GM10248 (cell line): ENCODE measurements at regions not wholly inside any gene's neighbourhood (a gene's known extent, or its start where the extent isn't known, plus 50 kb on each side); places are given as distances from the start of the nearest gene placed in this dataset.

Source experiments
- CTCF ChIA-PET: fragments of 300-600 bp; sonication (Branson Sonifier 250); formaldehyde crosslinking; extraction: SDS; loops from one replicate; lab custom pipeline; 2021; ENCODE audit warnings: antibody characterized with exemption; lab: Yijun Ruan, JAX
- POLR2A ChIA-PET: fragments of 350-650 bp; sonication (Branson Sonifier 250); formaldehyde crosslinking; extraction: SDS; loops from one replicate; lab custom pipeline; 2020; ENCODE audit warnings: antibody characterized with exemption; lab: Yijun Ruan, JAX
- DNase-seq: peaks from one replicate; pipeline ENCODE4 v3.0.0; 2012; ENCODE audit errors: extremely low spot score
- TF ChIP-seq, protein P1 (sequence below): IDR thresholded peaks from 2 replicates; pipeline ENCODE4 v1.5.1; 2012; ENCODE audit warnings: mild to moderate bottlenecking, low read depth; ENCODE audit errors: extremely low read depth, missing control alignments, control extremely low read depth

DNA sequence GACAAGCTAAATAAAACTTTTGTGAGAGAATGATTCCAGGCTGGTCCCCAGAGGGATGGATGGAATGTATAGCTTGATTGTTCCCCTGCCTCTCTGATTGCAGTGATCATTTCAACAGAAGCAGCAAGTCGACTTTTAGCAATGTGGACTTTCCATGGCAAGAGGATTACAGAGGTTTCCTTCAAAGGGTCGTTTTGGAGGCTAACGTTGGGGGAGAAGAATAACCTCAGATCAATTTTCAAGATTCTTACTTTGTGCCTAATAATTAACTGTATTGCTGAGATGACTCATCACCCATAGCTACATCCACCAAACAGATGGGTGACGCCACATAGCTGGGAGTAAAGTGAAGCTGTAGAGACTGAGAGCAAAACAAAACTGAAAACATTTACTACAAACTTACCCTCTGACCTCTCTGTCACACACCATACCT is 79.9 kb downstream of the GTPBP8 start:
- POLR2A ChIA-PET: interaction anchor here (1.4 kb wide), 1 partner anchor 12 kb away, joined by 4 read pairs; no protein-coding TSS in a partner anchor
- CTCF ChIA-PET: interaction anchor here (0.9 to 3.0 kb wide), 5 partner anchors 8 to 218 kb away, joined by 3 to 14 read pairs (median 7); no protein-coding TSS in a partner anchor
- DNase-seq: peak; percentile 42
- TF ChIP-seq, protein P1, sequence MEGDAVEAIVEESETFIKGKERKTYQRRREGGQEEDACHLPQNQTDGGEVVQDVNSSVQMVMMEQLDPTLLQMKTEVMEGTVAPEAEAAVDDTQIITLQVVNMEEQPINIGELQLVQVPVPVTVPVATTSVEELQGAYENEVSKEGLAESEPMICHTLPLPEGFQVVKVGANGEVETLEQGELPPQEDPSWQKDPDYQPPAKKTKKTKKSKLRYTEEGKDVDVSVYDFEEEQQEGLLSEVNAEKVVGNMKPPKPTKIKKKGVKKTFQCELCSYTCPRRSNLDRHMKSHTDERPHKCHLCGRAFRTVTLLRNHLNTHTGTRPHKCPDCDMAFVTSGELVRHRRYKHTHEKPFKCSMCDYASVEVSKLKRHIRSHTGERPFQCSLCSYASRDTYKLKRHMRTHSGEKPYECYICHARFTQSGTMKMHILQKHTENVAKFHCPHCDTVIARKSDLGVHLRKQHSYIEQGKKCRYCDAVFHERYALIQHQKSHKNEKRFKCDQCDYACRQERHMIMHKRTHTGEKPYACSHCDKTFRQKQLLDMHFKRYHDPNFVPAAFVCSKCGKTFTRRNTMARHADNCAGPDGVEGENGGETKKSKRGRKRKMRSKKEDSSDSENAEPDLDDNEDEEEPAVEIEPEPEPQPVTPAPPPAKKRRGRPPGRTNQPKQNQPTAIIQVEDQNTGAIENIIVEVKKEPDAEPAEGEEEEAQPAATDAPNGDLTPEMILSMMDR: no peak

DNA sequence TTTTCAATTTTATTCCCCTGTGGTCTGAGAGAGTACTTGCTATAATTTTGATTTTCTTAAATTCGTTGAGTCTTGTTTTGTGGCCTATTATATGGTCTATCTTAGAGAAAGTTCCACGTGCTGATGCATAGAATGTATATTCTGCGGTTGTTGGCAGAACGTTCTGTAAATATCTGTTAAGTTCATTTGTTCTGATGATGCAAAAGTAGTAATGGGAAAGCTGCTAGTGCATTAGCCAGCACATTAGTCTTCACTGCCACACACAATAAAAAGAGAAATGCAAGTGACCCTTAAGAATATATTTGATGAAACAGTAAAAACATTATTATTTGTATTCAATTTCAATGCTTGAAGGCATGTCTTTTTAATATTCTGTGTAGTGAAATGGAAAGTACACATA is 84.8 kb downstream of the GTPBP8 start:
- no peak for DNase-seq
- ChIA-PET CTCF (interaction anchor here (1.2 kb wide), 1 partner anchor 213 kb away, joined by 3 read pairs; no protein-coding TSS in a partner anchor), POLR2A (no interaction called here)
- TF ChIP-seq, protein P1: no peak

DNA sequence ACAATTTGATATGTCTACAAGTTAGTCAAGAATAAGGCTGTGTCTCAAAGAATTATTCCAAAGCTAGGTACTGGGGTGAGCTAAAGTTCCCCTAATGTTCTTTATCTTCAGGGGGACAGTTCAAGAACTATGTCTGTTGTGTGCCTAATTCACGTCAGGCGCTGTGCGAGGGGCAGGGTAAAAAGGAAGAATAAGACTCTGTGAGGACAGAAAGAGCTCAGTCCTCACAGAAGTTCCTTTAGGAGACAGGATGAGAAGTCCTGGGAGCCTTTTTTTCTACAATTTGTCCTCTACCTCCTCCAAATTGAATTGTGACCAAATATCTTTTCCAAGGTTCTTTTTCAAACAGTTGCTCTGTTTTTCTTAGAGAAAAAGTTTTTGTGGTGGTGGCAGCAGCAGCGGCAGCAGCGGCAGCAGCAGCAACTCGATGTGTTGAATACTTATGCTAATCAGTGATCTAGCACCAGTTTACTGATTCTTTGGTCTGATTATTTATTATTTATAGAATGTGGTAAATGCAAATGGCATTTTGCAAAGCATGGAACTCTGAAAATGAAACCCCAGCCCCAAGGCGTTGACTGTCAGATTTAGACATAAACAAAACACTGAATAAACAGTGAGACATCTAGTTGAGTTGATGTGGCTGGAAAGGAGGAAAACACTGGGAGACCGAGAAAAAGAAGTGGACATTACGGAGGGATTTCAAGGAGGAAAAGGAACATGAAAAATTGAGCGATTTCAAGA is 88.6 kb downstream of the GTPBP8 start:
- TF ChIP-seq, protein P1: no peak
- DNase-seq: peak; percentile 42
- ChIA-PET POLR2A (no interaction called here), CTCF (interaction anchor here (1.1 to 3.2 kb wide), 6 partner anchors 9 to 436 kb away, joined by 3 to 13 read pairs (median 7); no protein-coding TSS in a partner anchor)

DNA sequence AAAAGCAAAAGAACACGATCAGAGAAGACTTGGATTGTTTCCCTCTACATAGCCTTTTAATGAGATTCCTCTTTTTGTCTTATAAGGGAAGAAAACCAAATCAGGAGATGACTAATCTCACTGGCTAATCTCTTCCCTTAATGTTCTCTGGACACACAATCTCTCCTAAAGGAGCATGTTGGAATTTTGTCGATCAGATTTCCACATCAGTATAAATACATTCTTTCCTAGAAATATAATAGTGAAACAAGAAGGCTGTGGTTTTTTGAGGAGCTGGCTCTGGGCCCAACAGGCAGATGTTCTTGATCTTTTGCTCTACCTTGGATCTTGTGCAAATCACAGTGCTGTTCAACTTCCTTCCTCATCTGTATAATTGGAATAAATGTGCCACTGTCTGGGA is 94.0 kb downstream of the GTPBP8 start:
- DNase-seq: no peak
- TF ChIP-seq, protein P1: no peak
- ChIA-PET CTCF (interaction anchor here (1.5 kb wide), 1 partner anchor 9 kb away, joined by 6 read pairs; no protein-coding TSS in a partner anchor), POLR2A (no interaction called here)

DNA sequence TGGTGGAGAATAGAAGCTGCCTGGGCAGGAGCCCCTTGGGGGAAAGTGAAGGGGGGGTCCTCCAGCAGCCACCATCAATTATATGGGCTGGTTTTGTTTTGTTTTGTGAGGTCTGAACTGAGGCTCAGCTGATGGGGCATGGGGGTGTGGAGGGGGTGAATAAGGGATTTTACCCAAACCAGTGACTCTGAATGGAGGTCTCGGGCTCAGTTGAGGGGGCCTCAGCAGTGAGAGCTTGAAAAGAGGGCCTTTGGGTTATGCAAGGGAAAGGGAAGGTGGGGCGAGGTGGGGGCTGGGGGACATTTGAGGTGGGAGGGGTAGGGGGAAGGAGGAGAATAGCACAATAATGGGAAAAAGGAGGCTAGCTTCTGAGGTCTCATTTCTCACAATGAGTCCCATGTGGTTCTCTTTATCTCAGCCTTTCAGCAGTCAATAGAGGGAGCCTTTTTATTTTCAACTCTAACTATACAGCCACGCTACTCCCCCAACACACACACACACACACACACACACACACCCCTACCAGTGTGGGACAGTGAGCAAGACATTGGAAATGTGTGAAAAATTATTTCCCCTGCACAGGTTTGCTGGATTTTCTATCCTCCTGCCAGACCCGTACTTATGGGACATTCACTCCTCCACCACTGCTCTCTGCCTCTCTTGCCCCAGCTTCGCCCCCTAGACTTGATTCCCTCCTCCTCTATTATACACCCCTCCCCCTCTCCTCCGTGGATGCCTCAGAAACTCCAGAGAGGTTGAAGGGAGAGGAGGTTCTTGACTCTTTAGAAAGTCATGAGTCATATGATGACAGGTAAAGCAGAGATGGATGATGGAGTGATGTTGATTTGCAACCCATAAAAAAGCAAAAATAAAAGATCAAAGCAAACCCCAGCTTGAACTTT is 96.0 kb downstream of the GTPBP8 start:
- CTCF ChIA-PET: interaction anchor here (0.7 to 3.2 kb wide), 4 partner anchors 8 to 202 kb away, joined by 3 to 19 read pairs (median 5); no protein-coding TSS in a partner anchor
- DNase-seq: no peak
- TF ChIP-seq, protein P1: no peak
- POLR2A ChIA-PET: no interaction called here

DNA sequence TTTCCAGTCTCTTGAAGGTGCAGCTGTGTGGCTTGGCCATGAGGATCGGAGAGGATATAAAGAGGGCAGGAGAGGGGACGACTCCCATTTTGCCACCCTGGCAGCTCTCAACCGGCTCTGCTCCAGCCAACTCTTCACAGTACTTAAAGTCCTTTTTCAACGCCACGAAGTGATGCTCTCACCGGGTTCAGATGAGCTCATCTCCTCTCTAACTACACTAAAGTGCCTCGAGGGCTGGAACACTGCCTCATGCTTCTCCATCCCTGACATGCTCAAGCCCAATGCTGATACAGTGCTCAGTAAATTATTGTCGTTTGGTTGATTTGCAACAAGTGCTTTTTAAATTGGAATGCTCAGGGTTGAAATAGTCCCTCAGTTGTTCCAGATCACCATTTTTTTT is 97.8 kb downstream of the GTPBP8 start:
- POLR2A ChIA-PET: no interaction called here
- TF ChIP-seq, protein P1: no peak
- CTCF ChIA-PET: interaction anchor here (1.4 to 3.2 kb wide), 3 partner anchors 10 to 200 kb away, joined by 5 to 19 read pairs (median 7); no protein-coding TSS in a partner anchor
- DNase-seq: no peak
